ENCODE measurements at regions not wholly inside any gene's neighbourhood (a gene's known extent, or its start where the extent isn't known, plus 50 kb on each side); places are given as distances from the start of the nearest gene placed in this dataset.

DNA sequence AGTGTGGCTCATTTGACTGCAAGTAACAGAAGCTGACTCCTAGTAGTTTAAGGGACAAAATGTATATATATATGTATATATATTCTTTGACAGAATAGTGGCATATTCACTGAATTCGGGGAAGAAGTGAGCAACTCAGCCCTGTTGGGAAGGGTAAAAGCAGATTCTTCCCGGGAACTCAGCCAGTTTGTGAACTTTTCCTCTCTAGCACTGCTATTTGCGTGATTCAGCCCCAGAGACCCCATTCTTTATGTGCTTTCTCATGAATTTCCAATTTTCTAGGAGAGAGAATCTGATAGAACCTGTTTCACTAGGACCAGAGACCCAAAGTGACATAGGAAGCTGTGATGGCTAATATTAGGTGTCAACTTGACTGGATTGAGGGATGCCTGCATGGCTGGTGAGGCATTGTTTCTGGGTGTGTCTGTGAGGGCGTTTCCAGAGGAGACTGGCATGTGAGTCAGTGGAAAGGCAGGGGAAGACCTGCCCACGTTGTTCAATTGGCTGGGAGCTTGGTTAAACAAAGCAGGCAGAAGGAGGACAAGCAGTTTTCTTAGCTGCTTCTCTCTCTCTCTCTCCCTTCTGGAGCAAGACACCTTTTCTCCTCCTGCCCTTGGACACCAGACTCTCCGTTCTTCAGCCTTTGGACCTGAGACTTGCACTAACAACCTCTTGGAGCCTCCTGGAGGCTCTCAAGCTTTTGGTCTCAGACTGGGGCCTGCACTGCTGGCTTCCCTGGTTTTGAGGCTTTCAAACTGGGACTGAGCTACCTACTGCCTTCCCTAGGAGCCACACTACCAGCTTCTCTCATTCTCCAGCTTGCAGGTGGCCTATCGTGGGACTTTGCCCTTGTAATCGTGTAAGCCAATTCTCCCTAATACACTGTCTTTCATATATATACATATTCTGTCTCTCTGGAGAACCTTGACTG is 93.4 kb upstream of the KCNK1 start:
- no peak overlapping the region for H3K27ac ChIP-seq (ENCODE audit: low read length, poor library complexity, severe bottlenecking)
- no peak overlapping the region for H3K4ac ChIP-seq (ENCODE audit: low read depth in 1 of 2, low read length in 2 of 2)
- no peak overlapping the region for H2BK5ac ChIP-seq (ENCODE audit: low read depth, low read length, poor library complexity, severe bottlenecking)

DNA sequence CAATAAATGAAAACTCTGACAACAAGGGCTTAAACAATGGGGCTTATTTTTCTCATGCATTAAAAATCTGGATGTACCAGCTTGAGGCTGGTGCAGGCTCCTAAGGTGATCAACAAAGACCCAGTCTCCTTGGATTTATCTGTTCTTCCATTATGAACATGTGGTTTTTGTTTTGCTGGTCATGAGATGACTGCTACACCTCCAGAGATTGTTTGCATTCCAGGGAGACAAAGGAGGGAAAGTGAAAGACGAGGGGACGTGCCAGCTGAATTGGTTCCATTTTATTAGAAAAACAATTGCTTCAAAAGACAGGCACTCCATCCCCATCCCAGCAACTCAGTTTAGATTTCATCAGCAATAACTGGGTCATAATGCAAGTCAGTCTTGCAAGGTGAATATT is 90.9 kb upstream of the KCNK1 start:
- H3K4me2 ChIP-seq (ENCODE audit: low read length, poor library complexity, severe bottlenecking) = no peak overlapping the region
- no peak overlapping the region for H2BK120ac ChIP-seq (ENCODE audit: low read depth, low read length)
- no peak overlapping the region for H2BK12ac ChIP-seq (ENCODE audit: low read length in 2 of 2)
- H3K4me1 ChIP-seq (ENCODE audit: control insufficient read depth, insufficient read depth, low read depth, low read length) = no peaks in the 10 kb centered on the region
- H2AK5ac ChIP-seq (ENCODE audit: low read length, severe bottlenecking) = no peak overlapping the region
- H3K18ac ChIP-seq (ENCODE audit: low read depth in 1 of 2, low read length in 2 of 2) = no peak overlapping the region
- DNase-seq = no peak
- no CpG with 5 or more reads among the region's 2 CpGs for WGBS
- H3K36me3 ChIP-seq (ENCODE audit: control insufficient read depth in 1 of 2, insufficient read depth in 2 of 2, low read depth in 1 of 2, low read length in 2 of 2) = no peaks in the 10 kb centered on the region
- no peak overlapping the region for H4K8ac ChIP-seq (ENCODE audit: low read length)
- no peak overlapping the region for H3K9ac ChIP-seq (ENCODE audit: low read length)
- H3K27ac ChIP-seq (ENCODE audit: low read length, poor library complexity, severe bottlenecking) = no peak overlapping the region
- no peak overlapping the region for H4K91ac ChIP-seq (ENCODE audit: low read length)
- H3K4ac ChIP-seq (ENCODE audit: low read depth in 1 of 2, low read length in 2 of 2) = no peak overlapping the region
- no peak overlapping the region for H2AFZ ChIP-seq (ENCODE audit: low read depth, low read length)
- no peaks in the 10 kb centered on the region for H3K27me3 ChIP-seq (ENCODE audit: control insufficient read depth in 1 of 2, insufficient read depth in 1 of 2, low read length in 2 of 2)
- no peak overlapping the region for H3K23ac ChIP-seq (ENCODE audit: low read length in 2 of 2)
- H2BK5ac ChIP-seq (ENCODE audit: low read depth, low read length, poor library complexity, severe bottlenecking) = no peak overlapping the region
- H3K14ac ChIP-seq (ENCODE audit: low read length in 2 of 2) = no peak overlapping the region
- H3K4me3 ChIP-seq (ENCODE audit: insufficient read depth in 1 of 2, low read depth in 1 of 2, low read length in 2 of 2) = no peak overlapping the region
- H3K9me3 ChIP-seq (ENCODE audit: control insufficient read depth, low read length) = no peaks in the 10 kb centered on the region
- no peaks in the 10 kb centered on the region for H3K79me1 ChIP-seq (replicated peaks; ENCODE audit: low read length, poor library complexity, severe bottlenecking)
- H2BK15ac ChIP-seq (ENCODE audit: low read depth, poor library complexity, severe bottlenecking) = no peak overlapping the region

More for the DNA sequence above, 93.4 kb upstream of the KCNK1 start:
- H3K4me3 ChIP-seq (ENCODE audit: insufficient read depth in 1 of 2, low read depth in 1 of 2, low read length in 2 of 2) = no peak overlapping the region
- WGBS = 61% methylated on average over 8 of the region's 8 CpGs
- H2BK120ac ChIP-seq (ENCODE audit: low read depth, low read length) = no peak overlapping the region
- no peak overlapping the region for H2BK12ac ChIP-seq (ENCODE audit: low read length in 2 of 2)
- H3K14ac ChIP-seq (ENCODE audit: low read length in 2 of 2) = no peak overlapping the region
- no peak for DNase-seq
- no peak overlapping the region for H4K8ac ChIP-seq (ENCODE audit: low read length)
- H3K18ac ChIP-seq (ENCODE audit: low read depth in 1 of 2, low read length in 2 of 2) = no peak overlapping the region
- H3K27me3 ChIP-seq (ENCODE audit: control insufficient read depth in 1 of 2, insufficient read depth in 1 of 2, low read length in 2 of 2) = peaks cover 0 to 3% of the 10 kb centered on the region in 2 experiments
- H3K36me3 ChIP-seq (ENCODE audit: control insufficient read depth in 1 of 2, insufficient read depth in 2 of 2, low read depth in 1 of 2, low read length in 2 of 2) = no peaks in the 10 kb centered on the region
- no peak overlapping the region for H3K9ac ChIP-seq (ENCODE audit: low read length)
- no peaks in the 10 kb centered on the region for H3K79me1 ChIP-seq (replicated peaks; ENCODE audit: low read length, poor library complexity, severe bottlenecking)
- H3K4me1 ChIP-seq (ENCODE audit: control insufficient read depth, insufficient read depth, low read depth, low read length) = no peaks in the 10 kb centered on the region
- no peak overlapping the region for H2AFZ ChIP-seq (ENCODE audit: low read depth, low read length)
- no peak overlapping the region for H3K23ac ChIP-seq (ENCODE audit: low read length in 2 of 2)
- no peaks in the 10 kb centered on the region for H3K9me3 ChIP-seq (ENCODE audit: control insufficient read depth, low read length)
- no peak overlapping the region for H2AK5ac ChIP-seq (ENCODE audit: low read length, severe bottlenecking)
- H2BK15ac ChIP-seq (ENCODE audit: low read depth, poor library complexity, severe bottlenecking) = no peak overlapping the region
- no peak overlapping the region for H3K4me2 ChIP-seq (ENCODE audit: low read length, poor library complexity, severe bottlenecking)
- H4K91ac ChIP-seq (ENCODE audit: low read length) = no peak overlapping the region

DNA sequence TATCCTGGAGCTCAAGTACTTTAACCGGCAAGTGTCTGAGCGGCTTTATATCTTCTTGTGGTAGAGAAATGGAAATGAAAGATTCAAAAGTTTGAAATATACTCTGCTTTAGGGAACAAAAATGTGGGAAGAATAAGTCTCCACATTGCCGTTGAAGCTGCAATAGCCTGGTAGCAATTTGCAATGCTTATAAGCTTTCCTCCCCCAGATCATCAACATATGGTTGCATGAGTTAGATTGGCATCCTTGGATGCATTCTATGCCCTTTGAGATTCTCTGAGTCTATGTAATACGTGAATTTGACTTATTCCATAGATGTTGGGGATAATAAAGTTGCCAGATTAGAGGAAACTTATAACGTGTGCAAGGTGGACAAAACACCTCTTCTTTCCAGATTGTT is 86.1 kb upstream of the KCNK1 start:
- Histone ChIP-seq H3K23ac (ENCODE audit: low read length in 2 of 2) (no peak overlapping the region), H3K14ac (ENCODE audit: low read length in 2 of 2) (no peak overlapping the region), H3K9ac (ENCODE audit: low read length) (no peak overlapping the region), H4K91ac (ENCODE audit: low read length) (no peak overlapping the region), H2AK5ac (ENCODE audit: low read length, severe bottlenecking) (no peak overlapping the region), H3K4ac (ENCODE audit: low read depth in 1 of 2, low read length in 2 of 2) (no peak overlapping the region), H2BK15ac (ENCODE audit: low read depth, poor library complexity, severe bottlenecking) (no peak overlapping the region), H2BK5ac (ENCODE audit: low read depth, low read length, poor library complexity, severe bottlenecking) (no peak overlapping the region), H2BK12ac (ENCODE audit: low read length in 2 of 2) (no peak overlapping the region), H4K8ac (ENCODE audit: low read length) (no peak overlapping the region), H3K18ac (ENCODE audit: low read depth in 1 of 2, low read length in 2 of 2) (no peak overlapping the region), H3K4me2 (ENCODE audit: low read length, poor library complexity, severe bottlenecking) (no peak overlapping the region), H3K9me3 (ENCODE audit: control insufficient read depth, low read length) (no peaks in the 10 kb centered on the region), H3K4me3 (ENCODE audit: insufficient read depth in 1 of 2, low read depth in 1 of 2, low read length in 2 of 2) (no peak overlapping the region), H3K4me1 (ENCODE audit: control insufficient read depth, insufficient read depth, low read depth, low read length) (no peaks in the 10 kb centered on the region), H3K79me1 (replicated peaks; ENCODE audit: low read length, poor library complexity, severe bottlenecking) (no peaks in the 10 kb centered on the region), H2BK120ac (ENCODE audit: low read depth, low read length) (no peak overlapping the region), H3K27me3 (ENCODE audit: control insufficient read depth in 1 of 2, insufficient read depth in 1 of 2, low read length in 2 of 2) (no peaks in the 10 kb centered on the region), H3K36me3 (ENCODE audit: control insufficient read depth in 1 of 2, insufficient read depth in 2 of 2, low read depth in 1 of 2, low read length in 2 of 2) (no peaks in the 10 kb centered on the region), H2AFZ (ENCODE audit: low read depth, low read length) (no peak overlapping the region), H3K27ac (ENCODE audit: low read length, poor library complexity, severe bottlenecking) (no peak overlapping the region)
- WGBS = 71% methylated on average over 4 of the region's 5 CpGs
- no peak for DNase-seq

DNA sequence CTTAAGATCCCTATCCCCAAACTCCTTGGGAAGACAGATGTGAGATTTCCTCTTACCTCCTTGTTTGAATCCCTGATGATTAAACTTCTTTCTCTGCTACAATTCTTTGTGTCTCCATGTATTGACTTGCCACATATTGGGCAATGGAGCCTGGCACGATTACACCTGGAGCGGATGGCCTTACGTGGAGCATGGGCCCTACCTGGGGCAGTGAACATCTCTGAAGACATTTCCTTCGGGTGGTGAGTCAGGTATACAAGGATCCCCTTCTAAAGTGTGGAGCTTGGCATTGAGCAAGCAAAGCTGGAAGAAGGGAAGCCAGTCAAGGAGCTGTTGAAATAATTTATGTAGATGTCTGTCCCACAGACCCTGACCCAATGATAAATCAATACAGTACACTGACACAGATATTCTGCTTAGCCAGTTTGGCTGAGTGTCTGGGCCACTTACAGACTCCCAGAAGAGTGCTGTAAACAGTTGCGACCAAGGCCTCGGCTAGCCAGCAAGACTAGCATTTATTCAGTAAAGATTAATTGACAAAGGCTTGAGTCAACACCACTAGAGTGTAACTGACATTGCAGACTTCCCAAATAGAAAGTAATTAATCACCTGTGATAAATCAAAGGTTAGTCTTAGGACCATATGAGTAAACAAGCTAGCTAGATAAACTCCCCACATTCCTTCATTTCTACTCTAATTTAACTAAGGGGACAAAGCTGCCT is 83.1 kb upstream of the KCNK1 start:
- Histone ChIP-seq H4K8ac (ENCODE audit: low read length) (no peak overlapping the region), H2AFZ (ENCODE audit: low read depth, low read length) (no peak overlapping the region), H3K27me3 (ENCODE audit: control insufficient read depth in 1 of 2, insufficient read depth in 1 of 2, low read length in 2 of 2) (no peaks in the 10 kb centered on the region), H3K4me3 (ENCODE audit: insufficient read depth in 1 of 2, low read depth in 1 of 2, low read length in 2 of 2) (no peak overlapping the region), H3K79me1 (replicated peaks; ENCODE audit: low read length, poor library complexity, severe bottlenecking) (no peaks in the 10 kb centered on the region), H3K4me2 (ENCODE audit: low read length, poor library complexity, severe bottlenecking) (no peak overlapping the region), H2BK12ac (ENCODE audit: low read length in 2 of 2) (no peak overlapping the region), H2BK15ac (ENCODE audit: low read depth, poor library complexity, severe bottlenecking) (no peak overlapping the region), H2BK120ac (ENCODE audit: low read depth, low read length) (no peak overlapping the region), H3K36me3 (ENCODE audit: control insufficient read depth in 1 of 2, insufficient read depth in 2 of 2, low read depth in 1 of 2, low read length in 2 of 2) (no peaks in the 10 kb centered on the region), H3K14ac (ENCODE audit: low read length in 2 of 2) (no peak overlapping the region), H3K23ac (ENCODE audit: low read length in 2 of 2) (no peak overlapping the region), H3K4me1 (ENCODE audit: control insufficient read depth, insufficient read depth, low read depth, low read length) (no peaks in the 10 kb centered on the region), H2AK5ac (ENCODE audit: low read length, severe bottlenecking) (no peak overlapping the region), H3K9ac (ENCODE audit: low read length) (no peak overlapping the region), H4K91ac (ENCODE audit: low read length) (no peak overlapping the region), H3K4ac (ENCODE audit: low read depth in 1 of 2, low read length in 2 of 2) (no peak overlapping the region), H2BK5ac (ENCODE audit: low read depth, low read length, poor library complexity, severe bottlenecking) (no peak overlapping the region), H3K27ac (ENCODE audit: low read length, poor library complexity, severe bottlenecking) (no peak overlapping the region), H3K18ac (ENCODE audit: low read depth in 1 of 2, low read length in 2 of 2) (no peak overlapping the region), H3K9me3 (ENCODE audit: control insufficient read depth, low read length) (no peaks in the 10 kb centered on the region)
- DNase-seq = no peak
- WGBS = 85% methylated on average over 6 of the region's 6 CpGs

Measured in mesenchymal stem cell (in vitro differentiated cells and primary cell).